BLaER1 treated with 17β-estradiol and CSF1 and Interleukin-3, amounts not matched to agents 10 nM and 100 nM (cell line): ENCODE measurements at regions not wholly inside any gene's neighbourhood (a gene's known extent, or its start where the extent isn't known, plus 50 kb on each side); places are given as distances from the start of the nearest gene placed in this dataset.

Experiments used
- H3K27ac ChIP-seq, 11 experiments: shearing (Covaris generic); formaldehyde crosslinking; 2 replicates each; pipeline ENCODE4 v1.8.1; 2022
- H3K27me3 ChIP-seq, 11 experiments: shearing (Covaris generic); formaldehyde crosslinking; 2 replicates each; pipeline ENCODE4 v1.8.1; 2022
- H3K36me3 ChIP-seq, 11 experiments: shearing (Covaris generic); formaldehyde crosslinking; 2 replicates each; pipeline ENCODE4 v1.8.1; 2022
- H3K4me1 ChIP-seq, 10 experiments: shearing (Covaris generic); formaldehyde crosslinking; 2 replicates each; pipeline ENCODE4 v1.8.1; 2022
- H3K4me2 ChIP-seq, 11 experiments: shearing (Covaris generic); formaldehyde crosslinking; 2 replicates each; pipeline ENCODE4 v1.8.1; 2022
- H3K4me3 ChIP-seq, 10 experiments: shearing (Covaris generic); formaldehyde crosslinking; 2 replicates each; pipeline ENCODE4 v1.8.1; 2022
- H3K9ac ChIP-seq, 11 experiments: shearing (Covaris generic); formaldehyde crosslinking; 2 replicates each; pipeline ENCODE4 v1.8.1; 2022
- H3K9me3 ChIP-seq, 11 experiments: shearing (Covaris generic); formaldehyde crosslinking; replicated peaks in 1 of 11; 2 replicates each; pipeline ENCODE4 v1.8.1; 2022
- H4K20me1 ChIP-seq, 11 experiments: shearing (Covaris generic); formaldehyde crosslinking; 2 replicates each; pipeline ENCODE4 v1.8.1; 2022
- Cebpa-rat ChIP-seq, 11 experiments: shearing (Covaris generic); IDR thresholded peaks; 2 replicates each; pipeline ENCODE4 v1.8.1; 2022

GRCh38 chr9:11064909-11065308 lies 452.1 kb upstream of the PTPRD start:
- H3K27ac ChIP-seq, result no peak overlapping the region
- H3K4me2 ChIP-seq, result no peak overlapping the region
- H3K9ac ChIP-seq, result no peak overlapping the region
- H4K20me1 ChIP-seq, result no peaks in the 10 kb centered on the region
- no peak overlapping the region for H3K4me3 ChIP-seq
- no peaks in the 10 kb centered on the region for H3K4me1 ChIP-seq
- no peaks in the 10 kb centered on the region for H3K27me3 ChIP-seq
- no peaks in the 10 kb centered on the region for H3K36me3 ChIP-seq
- H3K9me3 ChIP-seq, result no peaks in the 10 kb centered on the region
- TF ChIP-seq Cebpa-rat (IDR thresholded peaks at IDR 0.05), result no peak

- Histone ChIP-seq H3K4me2 (no peak overlapping the region), H3K4me3 (no peak overlapping the region), H3K27me3 (no peaks in the 10 kb centered on the region), H4K20me1 (no peaks in the 10 kb centered on the region), H3K9ac (no peak overlapping the region), H3K4me1 (no peaks in the 10 kb centered on the region), H3K36me3 (no peaks in the 10 kb centered on the region), H3K27ac (no peak overlapping the region), H3K9me3 (no peaks in the 10 kb centered on the region)
- no peak for TF ChIP-seq Cebpa-rat (IDR thresholded peaks at IDR 0.05)
These were observed 459.4 kb upstream of the PTPRD start for GRCh38 chr9:11072176-11072575.

GRCh38 chr9:11086561-11086960 lies 473.8 kb upstream of the PTPRD start:
- Histone ChIP-seq H3K27ac (no peak overlapping the region), H3K9me3 (0 out of 22 replicates have a peak, but pooled peaks cover 0 to 6% (median 0%) of the 10 kb centered on the region in 11 experiments), H3K27me3 (no peaks in the 10 kb centered on the region), H3K4me3 (no peak overlapping the region), H4K20me1 (no peaks in the 10 kb centered on the region), H3K4me2 (no peak overlapping the region), H3K9ac (no peak overlapping the region), H3K4me1 (no peaks in the 10 kb centered on the region), H3K36me3 (no peaks in the 10 kb centered on the region)
- TF ChIP-seq Cebpa-rat (IDR thresholded peaks at IDR 0.05), result no peak

GRCh38 chr9:11088821-11089374 lies 476.1 kb upstream of the PTPRD start:
- Histone ChIP-seq H3K4me3 (no peak overlapping the region), H3K4me2 (no peak overlapping the region), H3K36me3 (no peaks in the 10 kb centered on the region), H4K20me1 (no peaks in the 10 kb centered on the region), H3K27me3 (no peaks in the 10 kb centered on the region), H3K9me3 (0 out of 22 replicates have a peak, but pooled peaks cover 0 to 6% (median 0%) of the 10 kb centered on the region in 11 experiments), H3K27ac (no peak overlapping the region), H3K4me1 (no peaks in the 10 kb centered on the region), H3K9ac (no peak overlapping the region)
- no peak for TF ChIP-seq Cebpa-rat (IDR thresholded peaks at IDR 0.05)

- H3K27ac ChIP-seq, result no peak overlapping the region
- no peak overlapping the region for H3K4me2 ChIP-seq
- H3K9me3 ChIP-seq, result no peaks in the 10 kb centered on the region
- no peaks in the 10 kb centered on the region for H3K36me3 ChIP-seq
- no peak for TF ChIP-seq Cebpa-rat (IDR thresholded peaks at IDR 0.05)
- H3K4me3 ChIP-seq, result no peak overlapping the region
- no peaks in the 10 kb centered on the region for H3K27me3 ChIP-seq
- no peaks in the 10 kb centered on the region for H3K4me1 ChIP-seq
- H3K9ac ChIP-seq, result no peak overlapping the region
- H4K20me1 ChIP-seq, result no peaks in the 10 kb centered on the region
These were observed 480.2 kb upstream of the PTPRD start for GRCh38 chr9:11092974-11093373.

- Histone ChIP-seq H4K20me1 (no peaks in the 10 kb centered on the region), H3K4me1 (no peaks in the 10 kb centered on the region), H3K27ac (no peak overlapping the region), H3K36me3 (no peaks in the 10 kb centered on the region), H3K9ac (no peak overlapping the region), H3K4me2 (no peak overlapping the region), H3K4me3 (no peak overlapping the region), H3K27me3 (no peaks in the 10 kb centered on the region), H3K9me3 (no peaks in the 10 kb centered on the region)
- no peak for TF ChIP-seq Cebpa-rat (IDR thresholded peaks at IDR 0.05)
These were observed 484.2 kb upstream of the PTPRD start for GRCh38 chr9:11097020-11097419.

- no peak overlapping the region for H3K4me2 ChIP-seq
- no peaks in the 10 kb centered on the region for H4K20me1 ChIP-seq
- peaks cover 0 to 3% (median 0%) of the 10 kb centered on the region in 11 experiments; a peak in 1 of 22 replicates for H3K9me3 ChIP-seq
- no peaks in the 10 kb centered on the region for H3K27me3 ChIP-seq
- no peak overlapping the region for H3K9ac ChIP-seq
- H3K36me3 ChIP-seq, result no peaks in the 10 kb centered on the region
- no peak for TF ChIP-seq Cebpa-rat (IDR thresholded peaks at IDR 0.05)
- no peaks in the 10 kb centered on the region for H3K4me1 ChIP-seq
- H3K4me3 ChIP-seq, result no peak overlapping the region
- no peak overlapping the region for H3K27ac ChIP-seq
These were observed 490.7 kb upstream of the PTPRD start for GRCh38 chr9:11103525-11103924.

GRCh38 chr9:11107196-11107595 lies 494.4 kb upstream of the PTPRD start:
- Histone ChIP-seq H3K4me1 (no peaks in the 10 kb centered on the region), H3K27me3 (no peaks in the 10 kb centered on the region), H3K27ac (no peak overlapping the region), H3K4me2 (no peak overlapping the region), H3K36me3 (no peaks in the 10 kb centered on the region), H4K20me1 (no peaks in the 10 kb centered on the region), H3K9me3 (peaks cover 0 to 11% (median 5%) of the 10 kb centered on the region in 11 experiments; a peak in 4 of 22 replicates), H3K9ac (no peak overlapping the region), H3K4me3 (no peak overlapping the region)
- TF ChIP-seq Cebpa-rat (IDR thresholded peaks at IDR 0.05), result no peak

GRCh38 chr9:11128156-11128555 lies 515.4 kb upstream of the PTPRD start:
- Histone ChIP-seq H3K36me3 (no peaks in the 10 kb centered on the region), H3K9me3 (no peaks in the 10 kb centered on the region), H3K9ac (no peak overlapping the region), H3K4me1 (no peaks in the 10 kb centered on the region), H3K4me2 (no peak overlapping the region), H3K27me3 (no peaks in the 10 kb centered on the region), H3K4me3 (no peak overlapping the region), H4K20me1 (no peaks in the 10 kb centered on the region), H3K27ac (no peak overlapping the region)
- TF ChIP-seq Cebpa-rat (IDR thresholded peaks at IDR 0.05), result no peak

GRCh38 chr9:11135851-11136250 lies 523.0 kb upstream of the PTPRD start:
- Histone ChIP-seq H4K20me1 (no peaks in the 10 kb centered on the region), H3K9ac (no peak overlapping the region), H3K4me2 (no peak overlapping the region), H3K27ac (no peak overlapping the region), H3K4me1 (no peaks in the 10 kb centered on the region), H3K9me3 (no peaks in the 10 kb centered on the region), H3K27me3 (no peaks in the 10 kb centered on the region), H3K4me3 (no peak overlapping the region), H3K36me3 (no peaks in the 10 kb centered on the region)
- no peak for TF ChIP-seq Cebpa-rat (IDR thresholded peaks at IDR 0.05)
